ENCODE measurements at regions not wholly inside any gene's neighbourhood (a gene's known extent, or its start where the extent isn't known, plus 50 kb on each side); places are given as distances from the start of the nearest gene placed in this dataset.

GRCh38 chr13:67620665-67621064 lies 390.5 kb upstream of the PCDH9 start:
- H3K36me3 Mint-ChIP-seq (ENCODE audit: low read depth): no peaks in the 10 kb centered on the region
- H3K27me3 Mint-ChIP-seq (ENCODE audit: low read depth): no peaks in the 10 kb centered on the region
- no peak overlapping the region for H3K4me3 Mint-ChIP-seq
- H3K27ac Mint-ChIP-seq: no peak overlapping the region
- no peak for DNase-seq (ENCODE audit: low spot score)
- no peaks in the 10 kb centered on the region for H3K4me1 Mint-ChIP-seq (ENCODE audit: low read depth)
- peaks cover 26% of the 10 kb centered on the region for H3K9me3 Mint-ChIP-seq

- no peak for DNase-seq (ENCODE audit: low spot score)
- no peak overlapping the region for H3K27ac Mint-ChIP-seq
- peaks cover 31% of the 10 kb centered on the region for H3K9me3 Mint-ChIP-seq
- H3K36me3 Mint-ChIP-seq (ENCODE audit: low read depth): no peaks in the 10 kb centered on the region
- no peaks in the 10 kb centered on the region for H3K4me1 Mint-ChIP-seq (ENCODE audit: low read depth)
- H3K4me3 Mint-ChIP-seq: no peak overlapping the region
- H3K27me3 Mint-ChIP-seq (ENCODE audit: low read depth): no peaks in the 10 kb centered on the region
Measured at GRCh38 chr13:67619995-67620380, 389.9 kb upstream of the PCDH9 start.

GRCh38 chr13:67619351-67619994 lies 389.3 kb upstream of the PCDH9 start:
- no peak overlapping the region for H3K4me3 Mint-ChIP-seq
- peaks cover 32% of the 10 kb centered on the region for H3K9me3 Mint-ChIP-seq
- no peak overlapping the region for H3K27ac Mint-ChIP-seq
- DNase-seq (ENCODE audit: low spot score): no peak
- H3K27me3 Mint-ChIP-seq (ENCODE audit: low read depth): no peaks in the 10 kb centered on the region
- no peaks in the 10 kb centered on the region for H3K36me3 Mint-ChIP-seq (ENCODE audit: low read depth)
- no peaks in the 10 kb centered on the region for H3K4me1 Mint-ChIP-seq (ENCODE audit: low read depth)

- no peaks in the 10 kb centered on the region for H3K36me3 Mint-ChIP-seq (ENCODE audit: low read depth)
- no peak overlapping the region for H3K27ac Mint-ChIP-seq
- H3K4me1 Mint-ChIP-seq (ENCODE audit: low read depth): no peaks in the 10 kb centered on the region
Measured at GRCh38 chr13:67614579-67614978, 384.4 kb upstream of the PCDH9 start.

GRCh38 chr13:67614013-67614412 lies 383.9 kb upstream of the PCDH9 start:
- Mint-ChIP-seq H3K4me1 (ENCODE audit: low read depth) (no peaks in the 10 kb centered on the region), H3K4me3 (no peak overlapping the region), H3K27me3 (ENCODE audit: low read depth) (no peaks in the 10 kb centered on the region), H3K9me3 (peaks cover 25% of the 10 kb centered on the region), H3K36me3 (ENCODE audit: low read depth) (no peaks in the 10 kb centered on the region), H3K27ac (no peak overlapping the region)
- no peak for DNase-seq (ENCODE audit: low spot score)

More at GRCh38 chr13:67614579-67614978, 384.4 kb upstream of the PCDH9 start:
- no peaks in the 10 kb centered on the region for H3K27me3 Mint-ChIP-seq (ENCODE audit: low read depth)
- H3K9me3 Mint-ChIP-seq: peaks cover 24% of the 10 kb centered on the region
- no peak overlapping the region for H3K4me3 Mint-ChIP-seq
- DNase-seq (ENCODE audit: low spot score): no peak

GRCh38 chr13:67588607-67589006 lies 358.5 kb upstream of the PCDH9 start:
- Mint-ChIP-seq H3K4me1 (ENCODE audit: low read depth) (no peaks in the 10 kb centered on the region), H3K27ac (no peak overlapping the region), H3K9me3 (peaks cover 30% of the 10 kb centered on the region), H3K4me3 (no peak overlapping the region), H3K36me3 (ENCODE audit: low read depth) (no peaks in the 10 kb centered on the region), H3K27me3 (ENCODE audit: low read depth) (no peaks in the 10 kb centered on the region)
- no peak for DNase-seq (ENCODE audit: low spot score)

- Mint-ChIP-seq H3K4me1 (ENCODE audit: low read depth) (no peaks in the 10 kb centered on the region), H3K4me3 (no peak overlapping the region), H3K36me3 (ENCODE audit: low read depth) (no peaks in the 10 kb centered on the region), H3K27ac (no peak overlapping the region), H3K27me3 (ENCODE audit: low read depth) (no peaks in the 10 kb centered on the region), H3K9me3 (peaks cover 26% of the 10 kb centered on the region)
- no peak for DNase-seq (ENCODE audit: low spot score)
Measured at GRCh38 chr13:67577361-67577760, 347.2 kb upstream of the PCDH9 start.

GRCh38 chr13:67574320-67575233 lies 344.4 kb upstream of the PCDH9 start:
- Mint-ChIP-seq H3K36me3 (ENCODE audit: low read depth) (no peaks in the 10 kb centered on the region), H3K9me3 (peaks cover 36% of the 10 kb centered on the region), H3K27me3 (ENCODE audit: low read depth) (no peaks in the 10 kb centered on the region), H3K4me3 (no peak overlapping the region), H3K4me1 (ENCODE audit: low read depth) (no peaks in the 10 kb centered on the region), H3K27ac (no peak overlapping the region)
- no peak for DNase-seq (ENCODE audit: low spot score)

- DNase-seq (ENCODE audit: low spot score): no peak
- Mint-ChIP-seq H3K9me3 (peaks cover 23% of the 10 kb centered on the region), H3K36me3 (ENCODE audit: low read depth) (no peaks in the 10 kb centered on the region), H3K27me3 (ENCODE audit: low read depth) (no peaks in the 10 kb centered on the region), H3K4me3 (no peak overlapping the region), H3K4me1 (ENCODE audit: low read depth) (no peaks in the 10 kb centered on the region), H3K27ac (no peak overlapping the region)
Measured at GRCh38 chr13:67568205-67568604, 338.1 kb upstream of the PCDH9 start.

GRCh38 chr13:67557642-67558241 lies 327.6 kb upstream of the PCDH9 start:
- Mint-ChIP-seq H3K4me3 (no peak overlapping the region), H3K27ac (no peak overlapping the region), H3K36me3 (ENCODE audit: low read depth) (no peaks in the 10 kb centered on the region), H3K9me3 (peaks cover 29% of the 10 kb centered on the region), H3K27me3 (ENCODE audit: low read depth) (no peaks in the 10 kb centered on the region), H3K4me1 (ENCODE audit: low read depth) (no peaks in the 10 kb centered on the region)
- no peak for DNase-seq (ENCODE audit: low spot score)

GRCh38 chr13:67557118-67557517 lies 327.0 kb upstream of the PCDH9 start:
- Mint-ChIP-seq H3K27ac (no peak overlapping the region), H3K27me3 (ENCODE audit: low read depth) (no peaks in the 10 kb centered on the region), H3K4me1 (ENCODE audit: low read depth) (no peaks in the 10 kb centered on the region), H3K36me3 (ENCODE audit: low read depth) (no peaks in the 10 kb centered on the region), H3K9me3 (peaks cover 32% of the 10 kb centered on the region), H3K4me3 (no peak overlapping the region)
- no peak for DNase-seq (ENCODE audit: low spot score)

- no peaks in the 10 kb centered on the region for H3K36me3 Mint-ChIP-seq (ENCODE audit: low read depth)
- DNase-seq (ENCODE audit: low spot score): no peak
- no peaks in the 10 kb centered on the region for H3K27me3 Mint-ChIP-seq (ENCODE audit: low read depth)
- no peak overlapping the region for H3K4me3 Mint-ChIP-seq
- no peaks in the 10 kb centered on the region for H3K4me1 Mint-ChIP-seq (ENCODE audit: low read depth)
- H3K9me3 Mint-ChIP-seq: peaks cover 32% of the 10 kb centered on the region
- H3K27ac Mint-ChIP-seq: no peak overlapping the region
Measured at GRCh38 chr13:67554746-67555452, 324.8 kb upstream of the PCDH9 start.

GRCh38 chr13:67554286-67554685 lies 324.1 kb upstream of the PCDH9 start:
- no peak overlapping the region for H3K27ac Mint-ChIP-seq
- H3K4me3 Mint-ChIP-seq: no peak overlapping the region
- no peaks in the 10 kb centered on the region for H3K4me1 Mint-ChIP-seq (ENCODE audit: low read depth)
- H3K27me3 Mint-ChIP-seq (ENCODE audit: low read depth): no peaks in the 10 kb centered on the region
- DNase-seq (ENCODE audit: low spot score): no peak
- H3K36me3 Mint-ChIP-seq (ENCODE audit: low read depth): no peaks in the 10 kb centered on the region
- H3K9me3 Mint-ChIP-seq: peaks cover 32% of the 10 kb centered on the region

- Mint-ChIP-seq H3K27ac (no peak overlapping the region), H3K4me3 (no peak overlapping the region), H3K9me3 (peaks cover 15% of the 10 kb centered on the region), H3K36me3 (ENCODE audit: low read depth) (no peaks in the 10 kb centered on the region), H3K27me3 (ENCODE audit: low read depth) (no peaks in the 10 kb centered on the region), H3K4me1 (ENCODE audit: low read depth) (no peaks in the 10 kb centered on the region)
- no peak for DNase-seq (ENCODE audit: low spot score)
Measured at GRCh38 chr13:67549331-67549730, 319.2 kb upstream of the PCDH9 start.

Data from T-helper 2 cell treated with Interferon-gamma antibody and Interleukin-4, amounts not matched to agents 5 μg/mL and 100 μg/mL, for 36 hours (primary cell).